GM21529 (cell line): ENCODE measurements at regions not wholly inside any gene's neighbourhood (a gene's known extent, or its start where the extent isn't known, plus 50 kb on each side); places are given as distances from the start of the nearest gene placed in this dataset.
"Not testable (repeated sequence)": the region's sequence is repeated elsewhere in the genome, so short reads cannot be mapped to it uniquely, and the experiment has no call there.

ENCODE experiments used
- ATAC-seq: cut with Tn5 transposase; IDR thresholded peaks from one replicate; pipeline ENCODE4 v1.9.1; 2021; ENCODE audit not compliant: unreplicated experiment

DNA sequence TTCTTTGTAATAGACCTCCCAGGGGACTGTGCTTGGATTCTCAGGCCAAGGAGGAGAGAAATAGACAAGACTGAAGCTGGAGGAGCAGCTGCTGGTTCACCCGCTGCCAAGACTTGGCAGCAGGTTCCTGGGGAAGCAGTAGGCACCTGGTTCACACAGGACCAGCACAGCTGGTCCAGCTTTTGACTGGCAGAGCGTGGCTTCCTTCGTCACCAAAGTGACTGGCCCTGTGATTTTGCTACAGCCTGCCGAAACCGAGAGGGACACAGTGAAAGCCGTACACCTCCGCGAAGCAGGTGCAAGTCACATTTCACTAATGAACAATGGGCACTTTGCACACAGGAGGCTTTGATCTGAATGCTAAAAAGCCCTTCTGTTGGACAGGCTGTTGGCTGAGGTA is 199.0 kb downstream of the RNF144B start:
- ATAC-seq, result no peak

DNA sequence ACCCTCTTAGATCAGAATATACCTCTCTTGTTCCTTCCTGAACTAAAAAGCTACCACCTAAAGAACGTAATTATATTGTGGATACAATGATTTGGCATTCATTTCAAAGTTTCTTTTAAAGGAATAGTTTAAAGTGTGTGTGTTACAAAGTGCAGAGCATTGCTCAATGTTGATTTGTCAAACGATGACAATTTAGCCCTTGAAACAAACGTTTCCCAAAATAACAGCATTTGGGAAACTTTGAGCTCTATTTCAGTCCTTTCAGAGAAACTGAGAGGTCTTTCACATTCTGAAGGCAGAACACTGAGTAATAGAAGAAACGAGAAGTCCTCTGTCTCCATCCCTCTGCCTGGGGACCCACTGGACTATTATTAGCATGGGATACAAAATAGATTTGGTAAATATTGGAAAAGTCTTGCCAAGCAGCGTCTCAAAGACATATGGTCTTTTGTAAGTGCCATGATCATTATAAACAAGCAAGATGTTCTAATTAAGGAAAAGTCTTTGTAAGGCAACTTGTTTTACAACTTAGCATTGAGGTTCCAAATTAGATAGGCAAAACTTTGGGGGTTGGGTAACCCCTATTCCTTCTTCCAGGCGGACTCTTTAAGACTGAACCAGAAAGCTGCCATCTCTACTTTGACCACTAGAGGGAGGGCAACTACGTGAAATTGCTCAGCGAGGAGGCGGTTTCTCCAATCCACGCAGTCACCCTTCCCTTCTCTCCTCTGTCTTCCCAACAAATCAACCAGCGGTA is 208.8 kb downstream of the RNF144B start:
- ATAC-seq, result no peak

DNA sequence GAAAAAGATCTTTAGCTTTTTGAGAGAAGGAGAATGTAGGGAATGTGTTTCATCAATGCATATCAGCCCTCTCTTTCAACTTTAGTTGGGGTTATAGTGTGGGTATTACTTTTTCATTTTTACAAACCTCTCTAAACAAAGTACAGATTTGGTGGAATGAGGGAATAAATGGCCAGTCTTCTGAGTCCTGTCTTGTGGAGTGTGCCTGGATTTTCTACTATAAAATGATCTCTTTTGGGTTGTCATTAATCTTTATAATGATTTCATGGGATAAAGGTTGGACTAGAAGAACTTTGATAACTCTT is 209.3 kb downstream of the RNF144B start:
- ATAC-seq, result no peak

DNA sequence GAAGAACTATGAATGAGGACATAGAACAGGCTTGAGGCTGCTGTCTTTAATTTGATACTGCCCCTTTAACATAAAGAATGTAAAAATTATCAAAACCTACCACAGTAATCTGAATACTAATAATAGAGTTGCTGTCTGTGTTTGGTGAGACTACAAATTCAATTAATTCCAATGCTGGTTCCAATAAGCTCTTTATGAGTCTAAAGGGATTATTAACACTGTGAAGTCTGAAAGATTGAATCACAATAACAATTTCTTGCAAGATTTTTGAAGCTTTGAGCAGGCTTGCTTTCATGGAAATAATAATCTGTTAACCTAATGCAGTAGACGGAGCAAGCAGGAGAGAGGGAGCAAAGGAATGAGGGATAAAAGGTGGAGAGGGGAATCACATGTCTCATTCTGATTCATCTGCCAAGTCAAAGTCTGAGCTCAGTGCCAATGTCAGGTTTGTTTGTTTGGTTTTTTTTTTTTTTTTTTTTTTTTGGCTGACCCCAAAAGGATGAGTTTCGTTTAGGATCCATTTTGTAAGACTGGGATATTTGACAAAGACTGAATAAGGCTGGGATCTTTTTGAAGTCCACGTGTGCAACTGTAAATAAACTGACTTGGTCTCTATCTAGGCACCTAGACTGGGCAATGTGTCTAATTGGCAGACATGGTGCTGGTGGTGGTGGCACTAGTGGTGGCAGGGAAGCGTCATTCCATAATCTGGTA is 211.6 kb downstream of the RNF144B start:
- ATAC-seq, result no peak

DNA sequence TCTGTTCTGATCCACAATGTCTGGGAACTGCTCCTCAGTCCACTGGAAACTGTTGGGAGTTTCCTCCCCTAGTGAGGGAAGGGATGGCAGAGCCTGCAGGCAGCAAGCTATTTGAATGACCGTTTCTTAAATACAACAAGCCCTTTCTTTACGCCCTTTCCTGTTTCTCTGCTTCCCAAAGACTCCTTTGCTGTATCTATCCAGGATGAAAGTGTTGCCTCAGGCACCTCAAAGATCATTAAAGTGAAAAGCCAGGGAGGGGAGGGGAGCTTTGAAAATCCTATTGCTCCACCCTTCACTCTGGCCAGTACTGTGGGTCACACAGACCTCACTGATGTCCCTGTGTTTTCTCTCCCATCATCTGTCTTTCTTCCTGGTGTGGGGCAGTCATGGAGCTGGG is 213.1 kb downstream of the RNF144B start:
- no peak for ATAC-seq

DNA sequence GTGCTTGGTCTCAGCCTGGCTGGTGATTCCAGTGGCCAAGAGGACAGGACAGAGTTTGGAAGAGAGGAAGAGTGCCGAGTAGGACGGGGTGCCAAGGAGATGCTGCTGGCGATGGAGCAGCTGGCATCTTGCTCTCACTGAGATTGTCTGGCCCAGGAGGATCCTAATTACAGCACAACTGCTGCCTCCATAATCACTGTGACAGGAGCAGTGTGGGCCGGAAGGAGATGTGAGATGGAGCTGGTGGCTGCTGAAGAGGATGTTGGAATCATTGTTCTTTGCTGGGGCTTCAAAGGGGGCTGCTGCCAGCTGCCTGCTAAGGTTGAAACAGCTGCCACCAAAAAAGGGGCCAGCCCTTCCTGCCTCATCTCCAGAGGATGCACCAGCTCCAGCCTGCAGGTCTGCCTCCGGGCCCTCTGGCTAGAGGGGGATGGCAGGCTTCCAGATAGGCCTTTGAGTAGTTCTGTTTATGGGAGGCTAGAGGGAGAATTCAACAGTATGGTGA is 214.4 kb downstream of the RNF144B start:
- ATAC-seq, result no peak

DNA sequence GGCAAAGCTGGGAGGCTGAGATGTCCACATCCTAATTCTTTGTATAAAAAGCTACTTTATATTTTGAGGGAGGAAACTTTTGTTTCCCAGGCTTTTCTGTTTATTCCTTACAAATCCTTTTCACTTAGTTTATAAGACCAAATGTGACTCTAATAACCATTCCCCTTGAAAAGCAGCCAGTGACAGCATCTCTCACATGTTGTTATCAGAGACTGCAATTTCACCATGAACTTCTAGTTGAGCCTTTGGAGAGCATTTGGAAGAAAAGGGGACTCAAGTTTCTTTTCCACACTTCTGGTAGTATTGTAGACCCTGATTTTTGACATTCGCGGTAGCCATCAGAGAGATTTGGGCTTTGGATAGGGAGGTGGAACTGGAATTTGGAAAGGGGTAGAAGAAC is 215.8 kb downstream of the RNF144B start:
- no peak for ATAC-seq

DNA sequence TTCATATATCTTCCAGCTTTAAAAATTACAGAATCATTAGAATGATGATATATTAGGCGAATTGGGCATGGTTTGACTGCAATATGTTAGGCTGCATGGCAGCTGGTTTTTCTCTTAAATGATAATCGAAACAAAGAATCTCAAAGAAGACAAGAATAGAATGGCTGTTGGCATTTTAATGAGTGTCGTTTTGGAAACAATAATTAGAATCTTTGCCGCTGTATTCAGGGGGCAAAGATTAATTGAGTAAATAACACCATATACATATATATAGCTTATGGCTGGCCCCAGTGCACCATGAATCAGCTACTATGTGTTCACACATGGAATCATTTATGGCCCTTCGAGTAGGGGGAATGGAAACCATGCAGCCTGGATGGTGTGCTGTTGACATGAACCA is 216.2 kb downstream of the RNF144B start:
- no peak for ATAC-seq

DNA sequence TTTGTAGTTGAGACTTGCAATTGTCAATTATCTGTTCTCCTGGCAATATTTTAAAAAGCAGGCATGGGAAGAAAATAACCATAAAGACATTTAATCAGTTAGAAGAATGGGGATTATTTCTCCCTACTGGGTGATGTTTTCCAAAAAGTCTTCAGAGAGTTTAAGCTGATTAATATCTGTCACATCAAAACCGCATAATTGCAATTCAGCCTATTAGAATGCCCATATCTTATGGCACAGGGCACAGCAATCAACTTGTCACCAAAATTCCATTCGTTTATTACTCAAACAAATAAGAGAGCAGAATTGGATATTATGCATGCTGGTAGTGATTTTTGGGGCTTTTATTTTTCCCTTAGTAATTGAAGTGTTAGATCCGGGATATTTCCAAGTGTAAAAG is 218.7 kb downstream of the RNF144B start:
- no peak for ATAC-seq

DNA sequence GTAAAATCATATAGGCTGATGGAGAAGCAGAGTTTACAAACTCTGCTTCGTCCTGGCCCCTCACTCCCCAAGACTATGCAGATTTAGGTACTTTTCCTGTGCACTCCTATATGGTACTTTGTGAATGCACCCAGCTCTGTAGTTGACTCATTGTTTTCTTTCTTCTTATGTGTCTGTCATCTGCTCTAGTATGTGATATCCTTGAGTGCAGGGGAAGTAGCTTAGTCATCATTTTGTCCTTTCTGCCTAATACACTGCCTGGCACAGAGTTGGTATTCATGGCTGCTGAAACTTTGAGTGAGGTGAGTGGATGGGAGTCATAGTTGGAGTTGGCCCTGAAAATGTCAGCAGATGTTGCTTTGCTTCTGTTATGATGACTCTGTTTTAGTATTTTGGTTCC is 222.6 kb downstream of the RNF144B start:
- ATAC-seq, result no peak

DNA sequence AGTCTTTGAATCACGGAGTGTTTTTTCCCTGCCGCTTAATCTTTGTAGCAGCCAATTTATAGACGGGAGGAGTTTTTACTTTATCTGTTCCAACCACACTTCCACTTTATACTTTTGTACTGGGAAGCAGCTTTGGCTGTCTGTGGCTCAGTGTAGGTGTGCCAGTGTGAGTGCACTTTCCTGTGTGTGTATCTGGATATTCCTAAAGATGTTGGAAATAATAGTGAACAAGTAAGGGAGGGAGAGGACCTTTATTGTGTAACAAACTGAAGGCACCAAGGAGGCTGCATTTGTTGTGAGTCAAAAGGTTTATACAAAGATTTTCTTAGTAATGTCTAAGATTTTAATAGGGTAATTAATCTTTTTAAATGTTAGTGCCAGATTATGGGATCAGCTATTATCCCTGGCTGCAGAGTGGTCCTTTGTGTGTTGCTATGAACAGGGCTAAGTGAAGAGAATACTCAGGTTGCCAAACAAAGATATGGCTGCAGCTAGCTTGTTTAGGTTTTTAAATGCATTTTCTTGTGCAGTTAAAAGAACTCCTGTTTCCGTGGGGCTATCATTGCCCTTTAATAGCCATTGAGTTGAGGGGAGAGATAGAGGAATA is 226.3 kb downstream of the RNF144B start:
- ATAC-seq, result no peak

DNA sequence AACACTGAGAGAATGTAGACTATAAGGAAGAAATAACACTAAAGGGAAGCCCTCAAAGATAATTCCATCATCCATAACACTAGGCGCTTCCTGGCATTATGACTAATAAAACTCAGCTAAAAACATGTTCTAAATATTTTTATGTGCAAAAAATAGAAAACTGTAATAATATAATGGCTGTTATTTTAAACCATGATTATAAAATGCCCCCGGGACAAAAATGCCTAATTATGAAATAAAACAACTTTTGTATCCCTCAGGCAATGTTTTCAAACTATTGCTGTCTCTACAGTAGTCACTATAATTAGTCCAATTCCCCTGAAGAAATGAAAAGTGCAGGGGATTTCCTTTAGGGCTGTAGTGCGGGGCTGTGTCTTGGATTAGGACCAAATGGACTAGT is 242.4 kb downstream of the RNF144B start:
- no peak for ATAC-seq

DNA sequence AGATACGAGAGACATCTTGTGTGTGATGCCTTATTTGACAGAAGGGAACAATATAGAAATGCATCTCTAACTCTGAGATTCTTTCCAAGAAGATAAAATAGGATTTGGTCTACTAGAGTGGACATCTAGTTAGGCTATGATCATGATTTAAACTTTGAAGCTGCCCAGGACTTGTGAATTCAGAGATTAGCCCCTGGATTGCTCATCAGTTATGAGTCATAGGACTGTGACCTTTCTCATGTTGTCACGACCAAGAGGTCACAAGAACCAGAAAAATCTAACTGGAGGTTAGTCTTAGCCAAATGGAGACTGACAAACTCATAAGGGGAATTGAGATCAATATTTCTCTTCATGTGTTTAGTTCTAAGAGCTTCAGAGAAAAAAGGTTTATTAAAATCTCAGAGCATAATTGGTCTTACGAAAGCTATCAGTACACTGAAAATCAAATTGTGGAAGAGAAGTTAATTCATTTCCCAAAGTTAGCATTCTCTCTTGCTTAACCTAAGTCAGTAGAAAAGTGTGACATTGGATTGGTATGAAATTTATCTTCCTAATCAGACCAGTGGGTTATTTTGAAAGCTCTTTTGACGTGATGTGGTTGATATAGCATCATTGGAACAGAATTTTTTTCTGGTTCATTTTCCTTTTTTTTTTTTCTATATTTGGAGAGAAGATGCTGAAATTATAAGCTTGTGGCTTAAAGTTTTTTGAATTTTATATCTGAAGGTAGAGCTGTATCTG is 245.7 kb downstream of the RNF144B start:
- no peak for ATAC-seq

DNA sequence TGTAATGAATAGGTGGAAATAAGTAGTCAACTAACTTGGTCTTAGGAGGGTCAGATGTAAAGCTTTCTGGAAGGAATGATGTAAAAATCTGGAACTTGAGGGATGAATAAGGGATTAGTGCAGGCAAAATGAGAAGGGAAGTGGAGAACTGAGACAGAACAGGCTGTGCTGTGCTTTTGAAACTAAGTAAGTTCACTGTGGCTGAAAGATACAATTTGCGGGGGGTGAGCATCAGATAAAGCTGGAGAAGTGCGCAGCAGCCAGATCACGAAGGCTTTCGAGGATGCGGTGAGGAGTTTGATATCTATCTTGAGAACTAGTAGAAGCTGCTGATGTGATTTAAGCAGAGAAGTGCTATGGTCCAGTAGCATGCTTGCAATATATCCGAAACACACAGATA is 247.8 kb downstream of the RNF144B start:
- no peak for ATAC-seq

DNA sequence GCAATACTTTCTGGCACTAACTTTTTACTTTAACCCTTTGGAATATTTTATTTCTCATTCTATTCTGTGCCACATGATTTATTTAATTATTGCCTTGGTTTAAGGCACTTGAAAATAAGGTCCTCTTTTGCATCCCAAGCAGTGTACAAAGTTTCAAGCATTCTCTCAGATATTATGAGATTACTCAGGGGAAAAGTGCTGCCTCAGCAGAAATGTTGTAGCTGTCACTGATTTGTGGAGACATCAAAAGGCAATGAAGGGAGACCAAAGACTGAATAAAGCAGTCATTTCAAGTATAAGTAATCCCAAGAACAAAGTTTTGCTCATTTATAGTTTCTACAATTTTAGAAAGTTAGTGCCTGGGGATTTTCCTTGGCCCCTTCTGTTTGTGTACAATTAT is 253.0 kb downstream of the RNF144B start:
- no peak for ATAC-seq

DNA sequence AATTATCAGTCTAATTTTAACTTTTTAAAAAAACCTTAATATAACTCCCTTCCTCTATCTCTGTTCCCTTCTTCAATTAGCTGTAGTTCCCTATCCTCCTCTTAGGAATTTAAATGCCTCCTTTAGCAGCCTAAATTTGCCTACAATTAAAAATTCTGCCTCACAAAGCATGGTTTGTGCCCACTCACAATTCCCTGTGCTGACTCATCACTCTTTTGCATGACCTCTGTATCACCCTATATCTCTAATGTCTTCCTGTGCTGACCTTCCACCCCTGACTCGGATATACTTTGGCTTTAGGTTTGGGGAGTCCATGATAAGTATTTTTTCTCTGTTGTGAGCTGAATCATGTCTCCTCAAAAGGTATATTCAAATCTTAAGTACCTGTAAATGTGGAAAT is 253.6 kb downstream of the RNF144B start:
- ATAC-seq, result no peak

DNA sequence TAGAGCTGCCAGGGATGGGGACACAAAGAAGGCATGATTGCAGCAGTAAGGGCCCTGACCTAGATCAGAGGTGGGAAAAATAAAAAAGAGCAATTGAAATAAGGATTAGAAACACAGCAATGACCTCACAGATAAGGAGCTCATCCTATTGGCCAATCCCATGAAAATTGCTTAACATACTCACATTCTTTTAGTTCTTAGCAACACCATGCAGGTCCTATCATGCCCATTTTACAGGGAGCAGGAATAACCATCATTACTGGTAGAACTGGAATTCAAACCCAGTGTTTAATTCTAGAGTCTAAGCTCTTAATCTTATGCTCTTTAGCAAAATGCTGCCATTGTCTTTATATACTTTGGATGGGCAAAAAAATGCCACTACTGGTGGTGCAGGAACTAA is 267.7 kb downstream of the RNF144B start:
- no peak for ATAC-seq

DNA sequence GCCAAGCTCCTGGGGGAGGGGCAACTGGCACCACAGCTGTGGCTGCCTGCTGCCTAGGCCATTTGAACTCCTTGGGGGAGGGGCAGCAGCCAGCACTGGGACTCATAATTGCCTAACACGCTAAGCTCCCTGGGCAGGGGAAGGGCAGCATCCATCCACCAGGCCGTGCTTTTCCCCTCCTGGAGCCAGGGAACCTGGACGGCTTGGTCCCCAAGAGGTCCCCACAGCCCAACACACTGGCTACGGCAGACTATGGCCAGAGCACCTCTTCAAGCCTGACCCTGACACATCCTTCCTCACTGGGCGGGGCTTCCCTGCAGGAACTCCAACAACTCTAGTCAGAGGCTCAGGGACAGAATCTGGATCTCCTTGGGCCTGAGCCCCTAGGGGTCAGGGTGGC is 269.4 kb downstream of the RNF144B start:
- no peak for ATAC-seq

DNA sequence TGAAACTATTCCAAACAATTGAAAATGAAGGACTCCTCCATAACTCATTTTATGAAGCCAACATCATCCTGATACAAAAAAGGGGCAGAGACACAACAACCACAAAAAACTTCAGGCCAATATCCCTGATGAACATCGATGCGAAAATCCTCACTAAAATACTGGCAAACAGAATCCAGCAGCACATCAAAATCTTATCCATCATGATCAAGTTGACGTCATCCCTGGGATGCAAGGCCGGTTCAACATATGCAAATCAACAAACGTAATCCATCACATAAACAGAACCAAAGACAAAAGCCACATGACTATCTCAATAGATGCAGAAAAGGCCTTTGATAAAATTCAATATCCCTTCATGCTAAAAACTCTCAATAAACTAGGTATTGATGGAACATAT is 272.8 kb downstream of the RNF144B start:
- not testable (repeated sequence) for ATAC-seq

DNA sequence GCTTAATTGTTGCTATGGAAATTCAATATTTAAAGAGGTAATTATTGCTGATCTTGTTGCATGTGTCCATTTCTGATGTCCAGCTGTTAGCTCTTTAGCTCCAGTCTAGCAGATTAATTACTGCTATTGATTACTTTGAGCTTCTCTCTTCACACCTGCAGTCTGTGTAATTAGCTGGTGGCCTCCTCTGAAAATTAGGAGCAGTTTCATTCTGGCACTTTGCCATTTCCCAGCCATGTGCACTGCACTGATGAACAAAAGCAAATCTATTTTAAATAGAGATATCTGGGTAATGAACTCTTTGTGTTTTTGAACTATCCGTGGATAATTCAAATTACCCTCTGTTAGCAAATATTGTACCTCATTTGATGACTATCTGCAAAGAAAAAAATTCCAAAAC is 275.9 kb downstream of the RNF144B start:
- ATAC-seq, result no peak

DNA sequence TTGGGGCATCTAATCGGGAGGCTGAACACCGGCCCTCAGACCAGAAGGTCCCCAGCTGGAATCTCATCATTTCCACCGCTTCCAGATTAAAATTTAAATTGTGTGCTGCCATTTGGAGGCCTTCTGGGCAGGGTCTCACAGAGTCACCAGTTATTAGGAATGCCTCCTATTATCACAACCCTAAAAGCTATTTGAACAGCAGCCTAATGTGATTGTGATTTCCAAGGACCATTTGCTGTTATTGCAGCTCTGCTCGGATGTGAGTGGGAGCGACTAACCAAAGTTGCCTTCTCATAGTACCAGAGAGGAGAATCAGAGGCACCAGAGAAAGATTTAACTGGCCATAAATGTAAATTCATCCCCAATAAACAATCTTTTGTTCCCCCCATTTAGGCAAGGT is 277.3 kb downstream of the RNF144B start:
- ATAC-seq, result no peak

DNA sequence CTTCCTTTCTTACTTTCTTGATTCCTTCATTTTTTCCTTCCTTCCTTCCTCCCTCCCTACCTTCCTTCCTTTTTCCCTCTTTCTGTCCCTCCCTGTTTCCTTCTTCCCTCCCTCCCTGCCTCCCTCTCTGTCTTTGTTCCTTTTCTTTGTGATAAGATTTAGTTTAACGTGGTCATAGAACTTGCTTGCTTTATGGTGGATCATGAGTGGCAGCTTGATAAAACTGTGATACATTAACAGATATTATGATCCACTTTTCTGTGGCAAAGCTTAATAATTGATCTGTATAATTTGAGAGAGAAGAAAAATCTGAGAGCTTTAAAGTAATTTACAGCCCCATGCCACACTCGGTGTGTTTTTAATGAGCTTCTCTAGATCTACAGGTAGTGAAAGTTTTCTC is 280.5 kb downstream of the RNF144B start:
- no peak for ATAC-seq
